ENCODE measurements at regions not wholly inside any gene's neighbourhood (a gene's known extent, or its start where the extent isn't known, plus 50 kb on each side); places are given as distances from the start of the nearest gene placed in this dataset.

GRCh38 chr15:29972051-29972450 lies 110.7 kb upstream of the GOLGA8J start:
- DNase-seq (ENCODE audit: extremely low spot score), result no peak
- Histone ChIP-seq H3K27ac (ENCODE audit: low read depth) (no peak overlapping the region), H3K4me3 (ENCODE audit: low read depth, low read length) (no peak overlapping the region), H3K36me3 (ENCODE audit: insufficient read depth) (no peaks in the 10 kb centered on the region), H3K4me1 (ENCODE audit: insufficient read depth) (peaks cover 4% of the 10 kb centered on the region)
- WGBS, result 93% methylated on average over 2 of the region's 2 CpGs

DNA sequence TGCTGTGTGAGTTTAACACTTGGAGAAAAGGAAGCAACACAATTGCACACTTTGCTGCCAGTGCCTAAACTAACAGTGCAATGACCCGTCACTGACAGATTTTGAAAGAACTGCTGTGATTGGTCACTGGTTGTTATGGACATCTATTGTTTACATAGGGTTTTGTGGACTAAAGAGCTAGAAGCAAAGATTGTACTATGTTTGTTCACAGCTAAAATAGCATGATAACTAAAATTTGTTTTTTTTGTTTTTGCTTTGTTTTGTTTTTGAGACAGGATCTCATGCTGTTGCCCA lies 112.4 kb upstream of the GOLGA8J start:
- no peak for DNase-seq (ENCODE audit: extremely low spot score)
- 56% methylated on average over 1 of the region's 1 CpG for WGBS
- no peak overlapping the region for H3K4me3 ChIP-seq (ENCODE audit: low read depth, low read length)
- no peaks in the 10 kb centered on the region for H3K36me3 ChIP-seq (ENCODE audit: insufficient read depth)
- no peak overlapping the region for H3K27ac ChIP-seq (ENCODE audit: low read depth)
- H3K4me1 ChIP-seq (ENCODE audit: insufficient read depth), result peaks cover 4% of the 10 kb centered on the region

DNA sequence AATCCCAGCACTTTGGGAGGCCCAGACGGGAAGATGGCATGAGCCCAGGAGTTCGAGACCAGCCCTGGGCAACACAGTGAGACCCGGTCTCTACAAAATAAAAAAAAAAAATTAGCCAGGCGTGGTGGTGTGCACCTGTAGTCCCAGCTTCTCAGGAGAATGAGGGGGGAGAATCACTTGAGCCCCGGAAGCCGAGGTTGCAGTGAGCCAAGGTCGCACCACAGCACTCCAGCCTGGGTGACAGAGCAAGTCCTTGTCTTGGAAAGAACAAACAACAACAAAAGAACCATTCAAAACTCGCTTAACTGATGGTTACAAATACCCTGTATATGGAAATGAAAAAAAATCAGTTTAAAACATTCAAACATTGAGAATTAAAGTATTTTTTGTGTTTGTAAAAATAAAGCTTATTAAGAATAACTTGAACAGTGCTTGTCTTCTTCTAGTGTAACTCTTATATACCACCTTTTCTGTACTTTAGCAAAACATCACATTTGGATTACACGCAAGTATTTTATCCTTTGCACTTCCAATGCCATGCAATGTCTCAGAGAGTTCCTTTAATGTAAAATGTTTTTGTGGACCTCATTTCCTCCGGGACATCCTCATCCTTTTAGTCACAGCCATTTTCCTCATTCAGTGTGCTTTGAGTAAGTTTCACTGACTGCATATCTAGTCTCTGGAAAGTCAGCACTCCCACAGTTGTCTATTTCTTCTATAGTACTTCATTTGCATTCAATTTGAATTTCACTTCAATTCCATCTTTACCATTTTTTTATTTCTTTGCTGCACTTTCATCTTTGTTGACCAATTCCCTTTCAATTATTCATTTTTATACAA lies 113.0 kb upstream of the GOLGA8J start:
- WGBS, result 91% methylated on average over 10 of the region's 10 CpGs
- no peak for DNase-seq (ENCODE audit: extremely low spot score)

DNA sequence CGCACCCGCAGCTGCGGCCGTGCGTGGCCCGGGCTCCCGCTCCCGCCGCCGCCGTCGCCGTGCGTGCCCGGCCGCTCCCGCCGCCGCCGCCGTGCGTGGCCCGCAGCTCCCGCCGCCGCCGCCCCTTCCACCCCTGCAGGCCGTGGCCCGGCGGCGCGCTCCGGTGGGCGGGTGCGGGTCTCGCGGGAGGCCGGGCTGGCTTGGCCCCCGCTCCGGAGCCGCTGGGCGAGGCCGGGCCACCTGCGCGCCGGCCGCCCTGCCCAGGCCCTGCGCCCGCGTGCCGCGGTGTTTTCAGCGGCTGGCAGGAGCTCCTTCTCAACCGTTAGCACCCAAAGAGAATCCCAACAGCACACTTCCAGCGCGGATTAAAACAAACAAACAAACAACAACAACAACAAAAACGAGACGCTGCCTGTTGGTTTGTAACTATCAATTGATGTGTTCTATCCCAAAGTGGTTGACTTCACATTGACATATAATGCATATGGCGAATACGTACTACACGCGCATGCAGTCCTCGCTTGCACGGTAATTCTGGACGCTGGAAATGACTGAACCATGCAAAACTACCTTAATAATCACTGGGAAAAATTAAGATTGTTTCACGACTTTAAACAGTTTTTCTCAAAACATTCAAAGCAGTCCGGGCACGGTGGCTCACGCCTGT lies 113.7 kb upstream of the GOLGA8J start:
- WGBS, result 16% methylated on average over 69 of the region's 69 CpGs
- no peak overlapping the region for H3K27ac ChIP-seq (ENCODE audit: low read depth)
- H3K4me3 ChIP-seq (ENCODE audit: low read depth, low read length), result peak overlapping the region; percentile 61
- no peaks in the 10 kb centered on the region for H3K36me3 ChIP-seq (ENCODE audit: insufficient read depth)
- H3K4me1 ChIP-seq (ENCODE audit: insufficient read depth), result peaks cover 4% of the 10 kb centered on the region
- no peak for DNase-seq (ENCODE audit: extremely low spot score)

More for the DNA sequence above, 113.0 kb upstream of the GOLGA8J start:
- Histone ChIP-seq H3K36me3 (ENCODE audit: insufficient read depth) (no peaks in the 10 kb centered on the region), H3K4me1 (ENCODE audit: insufficient read depth) (peaks cover 4% of the 10 kb centered on the region), H3K27ac (ENCODE audit: low read depth) (no peak overlapping the region), H3K4me3 (ENCODE audit: low read depth, low read length) (no peak overlapping the region)

DNA sequence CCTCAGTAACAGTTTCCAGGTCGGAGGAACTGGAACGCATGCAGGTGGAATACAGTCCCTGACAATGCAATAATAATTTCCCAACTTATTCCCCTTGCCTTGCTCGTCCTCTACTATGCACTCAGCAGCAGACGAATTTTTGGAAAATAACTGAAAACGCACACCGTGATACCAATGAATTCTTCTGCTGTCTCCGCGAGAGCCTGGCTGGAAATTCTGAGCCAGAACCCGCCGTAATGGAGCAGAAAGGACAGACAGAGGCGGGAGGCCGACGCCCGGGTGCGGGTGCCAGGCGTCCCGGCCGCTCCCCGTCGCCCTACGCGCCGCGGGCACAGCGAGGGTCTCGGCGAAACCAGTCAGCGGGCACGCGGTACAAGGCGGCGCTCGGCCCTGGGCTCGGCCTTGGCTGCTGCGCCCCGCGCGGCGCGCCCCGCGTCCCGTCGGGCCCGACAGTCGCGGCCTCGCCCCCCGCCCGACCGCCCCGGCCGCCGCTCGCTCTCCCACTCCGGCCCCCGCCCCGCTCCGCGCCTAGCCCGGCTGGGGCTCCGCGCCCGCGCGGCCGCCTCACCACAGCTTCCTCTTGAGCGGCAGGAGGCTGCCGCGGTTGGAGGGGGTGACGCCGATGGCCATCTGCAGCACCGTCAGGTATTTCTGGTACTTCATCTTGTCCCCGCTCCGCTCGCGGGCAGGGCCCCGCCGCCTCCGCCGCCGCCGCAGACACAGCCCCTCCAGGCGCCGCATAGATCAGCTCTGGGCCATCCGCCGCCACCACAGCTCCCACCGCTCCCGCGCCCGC lies 114.5 kb upstream of the GOLGA8J start:
- WGBS, result 3% methylated on average over 91 of the region's 91 CpGs
- Histone ChIP-seq H3K36me3 (ENCODE audit: insufficient read depth) (no peaks in the 10 kb centered on the region), H3K4me3 (ENCODE audit: low read depth, low read length) (peak overlapping the region; percentile 61), H3K27ac (ENCODE audit: low read depth) (no peak overlapping the region), H3K4me1 (ENCODE audit: insufficient read depth) (peaks cover 4% of the 10 kb centered on the region)
- no peak for DNase-seq (ENCODE audit: extremely low spot score)

GRCh38 chr15:29962407-29962806 lies 120.3 kb upstream of the GOLGA8J start:
- Histone ChIP-seq H3K4me3 (ENCODE audit: low read depth, low read length) (no peak overlapping the region), H3K4me1 (ENCODE audit: insufficient read depth) (no peaks in the 10 kb centered on the region), H3K36me3 (ENCODE audit: insufficient read depth) (no peaks in the 10 kb centered on the region), H3K27ac (ENCODE audit: low read depth) (no peak overlapping the region)
- WGBS, result 72% methylated on average over 1 of the region's 1 CpG
- DNase-seq (ENCODE audit: extremely low spot score), result no peak

DNA sequence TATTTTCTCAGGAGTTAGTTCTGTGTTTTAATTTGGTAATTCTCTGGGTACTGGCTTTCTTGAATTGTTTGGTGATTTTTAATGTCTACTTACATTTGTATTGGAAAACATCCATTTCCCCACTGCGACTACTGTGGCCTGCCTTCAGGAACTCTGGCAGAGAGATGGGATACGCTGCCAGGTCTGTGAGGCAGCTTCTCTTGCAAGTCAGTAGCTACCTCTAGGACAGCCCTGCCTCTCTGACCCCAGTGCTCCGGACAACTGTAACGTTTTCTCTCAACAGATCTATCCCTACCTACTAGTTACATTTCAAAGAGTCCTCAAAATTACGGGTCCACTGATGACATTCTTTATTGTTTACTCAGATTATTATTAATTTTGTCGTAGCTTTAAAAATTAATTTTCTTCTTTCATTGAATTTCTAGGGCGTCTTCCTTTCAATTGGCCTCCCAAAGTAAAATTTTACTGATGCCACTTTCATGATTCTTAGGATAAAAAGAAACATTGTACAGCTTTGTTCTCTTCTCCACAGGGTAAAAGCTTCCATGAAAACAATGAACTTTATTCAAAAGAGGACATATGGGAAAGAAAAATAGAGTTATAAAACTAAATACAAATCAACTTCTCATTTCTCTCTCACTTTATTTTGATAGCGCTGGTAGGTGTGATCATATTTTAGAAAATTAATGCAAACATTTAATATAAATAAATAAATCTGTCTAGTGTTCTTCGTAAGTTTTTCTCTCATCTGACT lies 123.2 kb upstream of the GOLGA8J start:
- no peak overlapping the region for H3K27ac ChIP-seq (ENCODE audit: low read depth)
- WGBS, result 76% methylated on average over 9 of the region's 9 CpGs

DNA sequence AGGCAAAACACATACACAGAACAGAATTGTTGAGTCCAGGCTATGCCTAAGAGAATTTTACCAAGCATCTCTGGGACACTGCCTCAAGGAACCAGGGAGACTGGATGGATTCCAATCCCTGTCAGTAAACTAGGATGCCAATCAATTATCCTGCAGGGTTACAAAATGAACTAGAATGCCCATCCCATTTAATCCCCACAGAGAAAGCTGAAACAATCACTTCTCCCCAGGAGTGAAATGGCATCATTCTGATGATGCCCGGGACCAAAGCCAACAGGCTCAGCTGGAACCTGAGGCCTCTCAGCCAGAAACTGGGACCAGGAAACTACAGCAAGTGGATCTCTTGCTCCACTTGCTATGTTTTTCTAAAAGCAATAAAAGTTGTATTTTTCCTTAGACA lies 130.0 kb upstream of the TJP1 start:
- H3K4me1 ChIP-seq (ENCODE audit: insufficient read depth), result no peaks in the 10 kb centered on the region
- 65% methylated on average over 1 of the region's 1 CpG for WGBS
- no peak overlapping the region for H3K27ac ChIP-seq (ENCODE audit: low read depth)
- H3K36me3 ChIP-seq (ENCODE audit: insufficient read depth), result no peaks in the 10 kb centered on the region
- no peak overlapping the region for H3K4me3 ChIP-seq (ENCODE audit: low read depth, low read length)
- DNase-seq (ENCODE audit: extremely low spot score), result no peak

More for the DNA sequence above, 123.2 kb upstream of the GOLGA8J start:
- Histone ChIP-seq H3K4me3 (ENCODE audit: low read depth, low read length) (no peak overlapping the region), H3K36me3 (ENCODE audit: insufficient read depth) (no peaks in the 10 kb centered on the region), H3K4me1 (ENCODE audit: insufficient read depth) (no peaks in the 10 kb centered on the region)
- no peak for DNase-seq (ENCODE audit: extremely low spot score)

DNA sequence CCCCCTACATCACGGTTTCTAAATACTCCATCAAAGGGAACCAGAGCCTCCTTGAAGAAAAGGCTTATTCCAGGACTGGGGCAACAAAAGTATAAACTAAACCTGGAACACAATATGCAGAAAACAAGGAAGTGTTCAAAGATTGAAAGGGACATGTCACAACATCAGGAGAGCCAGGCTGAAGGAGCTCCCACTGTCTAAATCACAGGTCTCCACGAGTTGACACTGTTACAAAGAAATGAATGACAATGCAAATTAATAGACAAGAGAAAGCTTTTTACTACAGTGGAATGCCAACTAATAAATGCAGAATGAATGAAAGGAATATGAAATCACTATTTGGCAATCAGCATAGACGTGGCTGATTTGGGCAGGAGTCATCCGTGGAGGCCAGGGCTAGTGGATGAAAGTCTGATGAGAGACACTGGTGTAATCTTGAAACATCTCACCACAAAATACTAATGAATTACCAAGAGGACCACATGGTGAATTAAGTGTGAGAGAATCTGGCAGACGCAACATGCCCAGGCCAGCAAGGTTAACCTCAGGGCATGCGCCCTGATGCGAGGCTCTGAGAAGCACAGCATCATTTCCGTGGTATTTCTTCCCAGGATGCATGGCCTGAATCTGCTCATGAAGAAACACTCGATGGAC lies 123.8 kb upstream of the TJP1 start:
- no peaks in the 10 kb centered on the region for H3K4me1 ChIP-seq (ENCODE audit: insufficient read depth)
- no peak for DNase-seq (ENCODE audit: extremely low spot score)
- H3K36me3 ChIP-seq (ENCODE audit: insufficient read depth), result no peaks in the 10 kb centered on the region
- WGBS, result 80% methylated on average over 9 of the region's 9 CpGs
- H3K27ac ChIP-seq (ENCODE audit: low read depth), result no peak overlapping the region
- no peak overlapping the region for H3K4me3 ChIP-seq (ENCODE audit: low read depth, low read length)

DNA sequence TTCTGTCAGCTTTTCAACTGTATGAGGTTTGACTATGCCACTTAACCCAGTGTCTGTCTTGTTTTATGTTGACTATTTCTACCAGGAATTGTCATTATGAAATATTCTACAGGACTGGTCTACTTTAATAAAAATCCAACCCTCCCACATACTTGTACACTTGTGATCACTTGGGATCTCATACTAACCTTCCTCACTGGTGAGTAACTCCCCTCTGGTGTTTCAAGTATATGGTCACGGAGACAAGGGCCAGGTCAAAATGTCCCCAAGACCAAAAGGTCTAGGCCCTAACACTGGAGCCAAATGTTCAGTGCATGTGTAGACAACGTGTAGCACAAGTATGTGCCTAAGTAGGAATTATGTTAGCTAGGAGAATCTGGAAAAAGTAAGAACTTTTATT lies 122.7 kb upstream of the TJP1 start:
- Histone ChIP-seq H3K36me3 (ENCODE audit: insufficient read depth) (no peaks in the 10 kb centered on the region), H3K4me3 (ENCODE audit: low read depth, low read length) (no peak overlapping the region), H3K4me1 (ENCODE audit: insufficient read depth) (no peaks in the 10 kb centered on the region), H3K27ac (ENCODE audit: low read depth) (no peak overlapping the region)
- DNase-seq (ENCODE audit: extremely low spot score), result no peak
- 82% methylated on average over 2 of the region's 2 CpGs for WGBS

GRCh38 chr15:29942548-29942947 lies 120.3 kb upstream of the TJP1 start:
- Histone ChIP-seq H3K4me1 (ENCODE audit: insufficient read depth) (no peaks in the 10 kb centered on the region), H3K36me3 (ENCODE audit: insufficient read depth) (no peaks in the 10 kb centered on the region), H3K4me3 (ENCODE audit: low read depth, low read length) (no peak overlapping the region), H3K27ac (ENCODE audit: low read depth) (no peak overlapping the region)
- no peak for DNase-seq (ENCODE audit: extremely low spot score)
- whole genome bisulfite sequencing, result 63% methylated on average over 7 of the region's 7 CpGs

- H3K4me3 ChIP-seq (ENCODE audit: low read depth, low read length), result no peak overlapping the region
- H3K36me3 ChIP-seq (ENCODE audit: insufficient read depth), result no peaks in the 10 kb centered on the region
- no peak for DNase-seq (ENCODE audit: extremely low spot score)
- H3K4me1 ChIP-seq (ENCODE audit: insufficient read depth), result no peaks in the 10 kb centered on the region
- H3K27ac ChIP-seq (ENCODE audit: low read depth), result no peak overlapping the region
- WGBS, result 57% methylated on average over 3 of the region's 3 CpGs
Observed at GRCh38 chr15:29942143-29942542, 119.9 kb upstream of the TJP1 start.

DNA sequence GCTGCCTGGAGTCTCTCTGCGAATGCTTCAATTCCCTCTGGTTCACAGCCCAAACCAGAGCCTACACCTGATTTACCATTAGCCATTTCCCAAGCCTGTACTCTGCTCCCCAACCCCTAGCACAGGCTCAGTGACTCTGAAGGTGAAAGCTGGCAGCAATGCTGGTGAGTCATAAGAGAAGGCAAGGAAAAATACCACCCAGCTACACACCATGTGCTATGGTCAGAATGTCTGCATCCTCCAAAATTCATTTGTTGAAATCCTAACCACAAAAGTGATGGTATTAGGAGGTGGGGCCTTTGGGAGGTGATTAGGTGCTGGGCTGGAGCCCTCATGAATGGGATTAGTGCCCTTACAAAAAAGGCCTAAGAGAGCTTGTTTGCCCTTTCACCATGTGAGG lies 117.1 kb upstream of the TJP1 start:
- Histone ChIP-seq H3K4me3 (ENCODE audit: low read depth, low read length) (no peak overlapping the region), H3K4me1 (ENCODE audit: insufficient read depth) (no peaks in the 10 kb centered on the region), H3K36me3 (ENCODE audit: insufficient read depth) (no peaks in the 10 kb centered on the region), H3K27ac (ENCODE audit: low read depth) (no peak overlapping the region)
- DNase-seq (ENCODE audit: extremely low spot score), result no peak
- 96% methylated on average over 1 of the region's 1 CpG for WGBS

Measured in urinary bladder (tissue), 3 donors.